Loucy (cell line): ENCODE measurements at regions not wholly inside any gene's neighbourhood (a gene's known extent, or its start where the extent isn't known, plus 50 kb on each side); places are given as distances from the start of the nearest gene placed in this dataset.

Source experiments
- CTCF ChIP-seq: fragments of 200-600 bp; sonication (generic); conservative IDR thresholded peaks from 2 replicates; pipeline ENCODE4 v1.5.1; 2014; ENCODE audit warnings: mild to moderate bottlenecking, antibody characterized with exemption, low read length
- EZH2phosphoT487 ChIP-seq: fragments of 200-600 bp; IDR thresholded peaks from 2 replicates; pipeline ENCODE4 v1.6.1; 2018; ENCODE audit warnings: antibody characterized with exemption, mild to moderate bottlenecking, moderate library complexity, borderline replicate concordance

GRCh38 chr6:67353861-67354260 is 1281.2 kb upstream of the ADGRB3 start:
- TF ChIP-seq CTCF, result no peak
- TF ChIP-seq EZH2phosphoT487, result no peak
